ENCODE measurements at regions not wholly inside any gene's neighbourhood (a gene's known extent, or its start where the extent isn't known, plus 50 kb on each side); places are given as distances from the start of the nearest gene placed in this dataset.

DNA sequence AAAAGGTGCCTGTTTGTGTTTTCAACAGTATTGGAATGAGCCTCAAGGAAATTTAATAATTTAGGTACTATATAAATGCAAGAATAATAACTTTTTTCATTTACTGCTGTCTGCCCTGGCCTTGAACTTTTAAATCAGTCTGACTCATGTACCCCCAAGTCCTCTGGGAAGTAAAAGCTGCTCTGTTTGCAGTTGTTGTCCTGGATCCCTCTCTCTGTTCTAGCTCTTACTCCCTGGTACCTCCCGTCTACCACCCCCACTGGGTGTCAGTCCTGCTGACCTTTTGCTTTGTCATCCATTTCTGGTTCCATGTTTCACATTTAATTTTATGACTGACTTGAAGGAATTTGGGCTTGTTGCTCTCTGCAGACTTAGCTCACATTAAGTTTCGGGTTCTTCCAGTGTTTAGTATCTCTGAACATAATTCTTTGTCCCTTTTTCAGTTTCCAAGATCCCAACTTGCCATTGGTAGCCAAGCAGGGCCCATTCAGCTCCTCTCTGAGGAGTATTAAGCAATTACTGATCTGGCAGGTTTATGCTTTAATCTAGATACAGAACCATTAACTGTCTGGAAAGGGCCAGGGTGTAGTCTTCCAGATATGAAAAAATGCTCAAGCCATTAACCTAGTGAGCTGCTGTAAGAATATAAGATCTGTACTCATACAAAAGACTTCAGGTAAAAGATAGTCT is 208.7 kb upstream of the FAM3C start:
- Histone ChIP-seq H3K4me3 (replicated peaks; ENCODE audit: insufficient read depth, low read length) (no peak overlapping the region), H3K27ac (replicated peaks) (no peak overlapping the region), H3K27me3 (ENCODE audit: insufficient read depth, poor library complexity, severe bottlenecking) (no peaks in the 10 kb centered on the region)
- no peak for DNase-seq (ENCODE audit: low read depth in 1 of 2, low spot score in 1 of 2)
- TF ChIP-seq POLR2AphosphoS5 (IDR thresholded peaks at IDR 0.05; ENCODE audit: low read depth) (no peak), GABPA (IDR thresholded peaks at IDR 0.05; ENCODE audit: low read depth) (no peak), SPI1 (IDR thresholded peaks at IDR 0.05; ENCODE audit: borderline replicate concordance, low read depth) (no peak)
- TF ChIP-seq, protein P1, sequence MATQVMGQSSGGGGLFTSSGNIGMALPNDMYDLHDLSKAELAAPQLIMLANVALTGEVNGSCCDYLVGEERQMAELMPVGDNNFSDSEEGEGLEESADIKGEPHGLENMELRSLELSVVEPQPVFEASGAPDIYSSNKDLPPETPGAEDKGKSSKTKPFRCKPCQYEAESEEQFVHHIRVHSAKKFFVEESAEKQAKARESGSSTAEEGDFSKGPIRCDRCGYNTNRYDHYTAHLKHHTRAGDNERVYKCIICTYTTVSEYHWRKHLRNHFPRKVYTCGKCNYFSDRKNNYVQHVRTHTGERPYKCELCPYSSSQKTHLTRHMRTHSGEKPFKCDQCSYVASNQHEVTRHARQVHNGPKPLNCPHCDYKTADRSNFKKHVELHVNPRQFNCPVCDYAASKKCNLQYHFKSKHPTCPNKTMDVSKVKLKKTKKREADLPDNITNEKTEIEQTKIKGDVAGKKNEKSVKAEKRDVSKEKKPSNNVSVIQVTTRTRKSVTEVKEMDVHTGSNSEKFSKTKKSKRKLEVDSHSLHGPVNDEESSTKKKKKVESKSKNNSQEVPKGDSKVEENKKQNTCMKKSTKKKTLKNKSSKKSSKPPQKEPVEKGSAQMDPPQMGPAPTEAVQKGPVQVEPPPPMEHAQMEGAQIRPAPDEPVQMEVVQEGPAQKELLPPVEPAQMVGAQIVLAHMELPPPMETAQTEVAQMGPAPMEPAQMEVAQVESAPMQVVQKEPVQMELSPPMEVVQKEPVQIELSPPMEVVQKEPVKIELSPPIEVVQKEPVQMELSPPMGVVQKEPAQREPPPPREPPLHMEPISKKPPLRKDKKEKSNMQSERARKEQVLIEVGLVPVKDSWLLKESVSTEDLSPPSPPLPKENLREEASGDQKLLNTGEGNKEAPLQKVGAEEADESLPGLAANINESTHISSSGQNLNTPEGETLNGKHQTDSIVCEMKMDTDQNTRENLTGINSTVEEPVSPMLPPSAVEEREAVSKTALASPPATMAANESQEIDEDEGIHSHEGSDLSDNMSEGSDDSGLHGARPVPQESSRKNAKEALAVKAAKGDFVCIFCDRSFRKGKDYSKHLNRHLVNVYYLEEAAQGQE (IDR thresholded peaks at IDR 0.05; ENCODE audit: insufficient replicate concordance, low read depth) = no peak
- TF ChIP-seq, protein P2, sequence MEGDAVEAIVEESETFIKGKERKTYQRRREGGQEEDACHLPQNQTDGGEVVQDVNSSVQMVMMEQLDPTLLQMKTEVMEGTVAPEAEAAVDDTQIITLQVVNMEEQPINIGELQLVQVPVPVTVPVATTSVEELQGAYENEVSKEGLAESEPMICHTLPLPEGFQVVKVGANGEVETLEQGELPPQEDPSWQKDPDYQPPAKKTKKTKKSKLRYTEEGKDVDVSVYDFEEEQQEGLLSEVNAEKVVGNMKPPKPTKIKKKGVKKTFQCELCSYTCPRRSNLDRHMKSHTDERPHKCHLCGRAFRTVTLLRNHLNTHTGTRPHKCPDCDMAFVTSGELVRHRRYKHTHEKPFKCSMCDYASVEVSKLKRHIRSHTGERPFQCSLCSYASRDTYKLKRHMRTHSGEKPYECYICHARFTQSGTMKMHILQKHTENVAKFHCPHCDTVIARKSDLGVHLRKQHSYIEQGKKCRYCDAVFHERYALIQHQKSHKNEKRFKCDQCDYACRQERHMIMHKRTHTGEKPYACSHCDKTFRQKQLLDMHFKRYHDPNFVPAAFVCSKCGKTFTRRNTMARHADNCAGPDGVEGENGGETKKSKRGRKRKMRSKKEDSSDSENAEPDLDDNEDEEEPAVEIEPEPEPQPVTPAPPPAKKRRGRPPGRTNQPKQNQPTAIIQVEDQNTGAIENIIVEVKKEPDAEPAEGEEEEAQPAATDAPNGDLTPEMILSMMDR (IDR thresholded peaks at IDR 0.05; ENCODE audit: insufficient read depth, low read length) = no peak

DNA sequence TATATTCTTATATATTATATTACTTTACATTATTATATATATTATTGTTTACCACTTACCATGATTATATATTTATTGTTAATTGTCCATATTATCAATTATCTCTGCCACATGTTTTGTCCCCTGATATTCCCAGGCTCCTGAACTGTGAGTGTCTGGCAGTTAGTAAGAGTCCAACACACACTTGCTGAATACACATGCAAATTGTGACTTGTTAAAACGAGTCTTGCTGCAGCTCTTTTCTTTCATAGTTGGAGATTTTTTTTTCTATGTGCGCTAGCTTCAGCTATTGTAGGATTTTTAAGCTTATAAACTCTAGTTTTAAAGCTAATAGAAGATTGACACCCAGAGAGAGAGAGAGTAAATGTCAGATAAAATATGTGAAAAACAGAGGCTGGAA is 207.8 kb upstream of the FAM3C start:
- Histone ChIP-seq H3K27ac (replicated peaks) (no peak overlapping the region), H3K4me3 (replicated peaks; ENCODE audit: insufficient read depth, low read length) (no peak overlapping the region), H3K27me3 (ENCODE audit: insufficient read depth, poor library complexity, severe bottlenecking) (no peaks in the 10 kb centered on the region)
- DNase-seq (ENCODE audit: low read depth in 1 of 2, low spot score in 1 of 2) = no peak
- TF ChIP-seq, protein P1 (IDR thresholded peaks at IDR 0.05; ENCODE audit: insufficient replicate concordance, low read depth) = no peak
- TF ChIP-seq, protein P2 (IDR thresholded peaks at IDR 0.05; ENCODE audit: insufficient read depth, low read length) = no peak
- no peak for TF ChIP-seq GABPA (IDR thresholded peaks at IDR 0.05; ENCODE audit: low read depth)
- no peak for TF ChIP-seq POLR2AphosphoS5 (IDR thresholded peaks at IDR 0.05; ENCODE audit: low read depth)
- no peak for TF ChIP-seq SPI1 (IDR thresholded peaks at IDR 0.05; ENCODE audit: borderline replicate concordance, low read depth)

DNA sequence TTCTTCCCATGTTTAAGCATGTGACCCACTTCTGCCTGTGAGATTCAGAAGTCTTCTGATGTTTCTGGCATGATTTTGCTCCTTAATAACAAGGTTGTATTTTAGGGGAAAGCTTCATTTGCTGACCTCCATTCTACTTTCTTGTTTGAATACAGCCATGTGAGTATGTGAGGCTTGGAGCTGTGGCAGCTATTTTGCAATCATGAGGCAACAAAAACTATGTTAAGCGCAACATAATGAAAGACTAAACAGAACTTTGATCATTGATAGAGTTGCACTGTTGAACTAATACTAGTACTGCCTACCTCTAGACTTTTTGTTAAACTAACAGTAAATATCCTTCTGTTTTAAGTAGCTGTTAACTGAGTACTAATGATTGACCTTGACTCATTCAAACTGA is 203.8 kb upstream of the FAM3C start:
- H3K27me3 ChIP-seq (ENCODE audit: insufficient read depth, poor library complexity, severe bottlenecking) = no peaks in the 10 kb centered on the region
- no peak for DNase-seq (ENCODE audit: low read depth in 1 of 2, low spot score in 1 of 2)
- H3K27ac ChIP-seq (replicated peaks) = no peak overlapping the region
- H3K4me3 ChIP-seq (replicated peaks; ENCODE audit: insufficient read depth, low read length) = no peak overlapping the region
- TF ChIP-seq SPI1 (IDR thresholded peaks at IDR 0.05; ENCODE audit: borderline replicate concordance, low read depth) (no peak), GABPA (IDR thresholded peaks at IDR 0.05; ENCODE audit: low read depth) (no peak), POLR2AphosphoS5 (IDR thresholded peaks at IDR 0.05; ENCODE audit: low read depth) (no peak)
- TF ChIP-seq, protein P2 (IDR thresholded peaks at IDR 0.05; ENCODE audit: insufficient read depth, low read length) = no peak
- TF ChIP-seq, protein P1 (IDR thresholded peaks at IDR 0.05; ENCODE audit: insufficient replicate concordance, low read depth) = no peak
